ENCODE measurements at regions not wholly inside any gene's neighbourhood (a gene's known extent, or its start where the extent isn't known, plus 50 kb on each side); places are given as distances from the start of the nearest gene placed in this dataset.
"Not testable (repeated sequence)": the region's sequence is repeated elsewhere in the genome, so short reads cannot be mapped to it uniquely, and the experiment has no call there.

- TF ChIP-seq CTCF (conservative IDR thresholded peaks at IDR 0.05; ENCODE audit: low read depth) = no peak
- CTCF ChIA-PET = no interaction called here
- no peak for DNase-seq (ENCODE audit: low spot score)
- POLR2A ChIA-PET (ENCODE audit: low non-redundant PET) = no interaction called here
- H3K27ac ChIP-seq = no peak overlapping the region
Measured at GRCh38 chr10:61049386-61049785, 105.4 kb upstream of the RHOBTB1 start.

GRCh38 chr10:61047788-61048560 is 104.0 kb upstream of the RHOBTB1 start:
- ChIA-PET POLR2A (ENCODE audit: low non-redundant PET) (no interaction called here), CTCF (interaction anchor here (0.7 kb wide), 1 partner anchor 563 kb away, joined by 3 read pairs; no protein-coding TSS in a partner anchor)
- no peak for TF ChIP-seq CTCF (conservative IDR thresholded peaks at IDR 0.05; ENCODE audit: low read depth)
- DNase-seq (ENCODE audit: low spot score) = no peak
- no peak overlapping the region for H3K27ac ChIP-seq

- ChIA-PET CTCF (no interaction called here), POLR2A (ENCODE audit: low non-redundant PET) (no interaction called here)
- no peak overlapping the region for H3K27ac ChIP-seq
- DNase-seq (ENCODE audit: low spot score) = no peak
- TF ChIP-seq CTCF (conservative IDR thresholded peaks at IDR 0.05; ENCODE audit: low read depth) = no peak
Measured at GRCh38 chr10:61047081-61047480, 103.1 kb upstream of the RHOBTB1 start.

- H3K27ac ChIP-seq; POLR2A ChIA-PET (ENCODE audit: low non-redundant PET); DNase-seq (ENCODE audit: low spot score): not testable (repeated sequence)
- CTCF ChIA-PET = interaction anchor here (0.5 kb wide), 1 partner anchor 95 kb away, joined by 3 read pairs; no protein-coding TSS in a partner anchor
Measured at GRCh38 chr10:61045480-61045879, 101.5 kb upstream of the RHOBTB1 start.

- no peak for TF ChIP-seq CTCF (conservative IDR thresholded peaks at IDR 0.05; ENCODE audit: low read depth)
- DNase-seq (ENCODE audit: low spot score) = no peak
- H3K27ac ChIP-seq = no peak overlapping the region
- POLR2A ChIA-PET (ENCODE audit: low non-redundant PET) = no interaction called here
- CTCF ChIA-PET = no interaction called here
Measured at GRCh38 chr10:61042533-61042932, 98.5 kb upstream of the RHOBTB1 start.

GRCh38 chr10:61040399-61041016 is 96.5 kb upstream of the RHOBTB1 start:
- DNase-seq (ENCODE audit: low spot score) = no peak
- no peak overlapping the region for H3K27ac ChIP-seq
- POLR2A ChIA-PET (ENCODE audit: low non-redundant PET) = no interaction called here
- CTCF ChIA-PET = no interaction called here
- no peak for TF ChIP-seq CTCF (conservative IDR thresholded peaks at IDR 0.05; ENCODE audit: low read depth)

GRCh38 chr10:61039868-61040267 is 95.9 kb upstream of the RHOBTB1 start:
- ChIA-PET POLR2A (ENCODE audit: low non-redundant PET) (no interaction called here), CTCF (no interaction called here)
- no peak overlapping the region for H3K27ac ChIP-seq
- no peak for TF ChIP-seq CTCF (conservative IDR thresholded peaks at IDR 0.05; ENCODE audit: low read depth)
- DNase-seq (ENCODE audit: low spot score) = no peak

- CTCF ChIA-PET; DNase-seq (ENCODE audit: low spot score); H3K27ac ChIP-seq; POLR2A ChIA-PET (ENCODE audit: low non-redundant PET): not testable (repeated sequence)
Measured at GRCh38 chr10:61037261-61037830, 93.4 kb upstream of the RHOBTB1 start.

- POLR2A ChIA-PET (ENCODE audit: low non-redundant PET); CTCF ChIA-PET; DNase-seq (ENCODE audit: low spot score); H3K27ac ChIP-seq: not testable (repeated sequence)
Measured at GRCh38 chr10:61036148-61036547, 92.2 kb upstream of the RHOBTB1 start.

Measured in RWPE1 (cell line).